Left renal cortex interstitium (tissue), 4 donors: ENCODE measurements at regions not wholly inside any gene's neighbourhood (a gene's known extent, or its start where the extent isn't known, plus 50 kb on each side); places are given as distances from the start of the nearest gene placed in this dataset.
"Not testable (repeated sequence)": the region's sequence is repeated elsewhere in the genome, so short reads cannot be mapped to it uniquely, and the experiment has no call there.

Source experiments
- DNase-seq, 4 donors: peaks; one replicate each; pipeline ENCODE4 v3.0.0-alpha.2; 2013; ENCODE audit warnings: low read depth in 4 of 4, low spot score in 2 of 4, missing footprints in 1 of 4

DNA sequence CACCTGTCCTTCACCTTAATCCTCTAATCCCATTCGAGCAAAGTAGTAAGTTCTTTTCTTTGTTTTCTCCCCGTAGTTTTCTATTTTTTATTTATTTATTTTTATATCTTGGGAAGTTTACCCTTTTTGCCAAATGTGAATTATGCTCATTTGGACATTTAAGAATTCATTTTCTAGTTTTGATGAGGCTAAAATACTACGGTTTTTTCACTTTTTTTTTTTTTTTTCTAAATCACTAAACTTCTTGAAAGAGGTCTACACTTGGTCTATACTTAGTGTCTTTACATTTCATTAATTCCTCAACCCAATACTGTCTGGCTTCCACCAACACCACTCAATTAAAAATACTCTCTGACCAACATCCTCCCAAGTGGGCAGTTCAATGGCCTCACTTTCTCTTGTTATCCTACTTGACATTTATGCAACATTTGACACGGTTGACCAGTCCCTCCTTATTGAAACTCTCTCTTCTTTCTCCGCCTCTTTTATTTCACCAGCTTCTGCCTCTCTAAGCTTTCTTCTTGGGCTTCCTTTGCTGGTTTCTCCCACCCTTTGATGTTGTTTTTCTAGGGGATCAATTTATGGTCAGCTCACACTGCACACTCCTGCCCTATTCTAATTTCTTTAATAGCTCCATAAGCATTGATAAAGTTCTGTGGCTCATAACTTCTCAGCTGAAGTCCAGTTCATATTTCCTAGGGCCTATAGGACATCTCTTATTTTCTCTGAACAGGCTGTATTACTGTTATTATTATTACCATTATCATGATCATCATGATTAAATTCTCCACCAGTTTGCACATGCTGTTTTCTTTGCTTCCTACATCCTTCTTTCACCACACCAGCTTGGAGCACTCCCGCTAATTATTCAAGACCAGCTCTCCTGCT lies 72.6 kb upstream of the CITED2 start:
- no peak for DNase-seq

DNA sequence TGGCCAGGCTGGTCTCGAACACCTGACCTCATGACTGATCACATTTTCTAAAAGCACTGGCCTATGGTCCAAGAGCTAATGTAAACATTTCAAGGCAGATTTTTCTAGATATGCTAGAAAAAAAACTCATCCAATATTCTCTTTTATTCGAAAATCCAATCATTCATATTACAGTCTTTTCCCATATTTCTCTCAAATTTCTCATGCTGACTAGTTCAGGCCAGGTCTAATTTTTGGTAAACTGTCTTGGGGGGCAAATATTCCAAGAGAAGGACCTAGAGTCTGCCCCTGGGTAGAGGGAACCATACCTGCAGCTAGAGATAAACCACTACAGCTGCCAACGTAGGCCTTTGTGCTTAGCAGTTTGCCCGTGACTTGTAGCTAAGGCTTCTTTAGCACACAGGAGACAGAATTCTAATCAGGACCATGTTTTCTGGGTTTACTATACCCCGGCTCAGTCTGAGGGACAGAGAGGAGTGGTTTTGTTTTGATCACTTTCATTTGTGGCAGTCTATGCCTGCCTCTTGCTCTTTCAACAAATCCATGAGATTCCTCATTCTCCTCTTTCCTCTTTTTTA lies 71.8 kb upstream of the CITED2 start:
- DNase-seq = no peak

DNA sequence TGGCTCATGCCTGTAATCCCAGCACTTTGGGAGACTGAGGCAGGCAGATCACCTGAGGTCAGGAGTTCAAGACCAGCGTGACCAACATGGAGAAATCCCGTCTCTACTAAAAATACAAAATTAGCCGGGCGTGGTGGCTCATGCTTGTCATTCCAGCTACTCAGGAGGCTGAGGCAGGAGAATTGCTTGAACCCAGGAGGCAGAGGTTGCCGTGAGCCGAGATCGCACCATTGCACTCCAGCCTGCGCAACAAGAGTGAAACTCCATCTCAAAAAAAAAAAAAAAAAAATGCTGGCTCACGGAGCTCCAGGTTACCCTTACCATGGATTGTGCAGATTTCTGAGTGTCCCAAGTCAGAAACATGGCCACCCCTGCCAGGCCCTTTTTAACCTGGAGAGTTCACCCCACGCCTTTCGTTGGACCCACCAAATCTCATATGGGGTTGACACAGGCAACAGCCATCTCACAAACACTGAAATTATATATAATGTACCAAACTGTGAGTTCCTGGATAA lies 69.9 kb upstream of the CITED2 start:
- not testable (repeated sequence) for DNase-seq

DNA sequence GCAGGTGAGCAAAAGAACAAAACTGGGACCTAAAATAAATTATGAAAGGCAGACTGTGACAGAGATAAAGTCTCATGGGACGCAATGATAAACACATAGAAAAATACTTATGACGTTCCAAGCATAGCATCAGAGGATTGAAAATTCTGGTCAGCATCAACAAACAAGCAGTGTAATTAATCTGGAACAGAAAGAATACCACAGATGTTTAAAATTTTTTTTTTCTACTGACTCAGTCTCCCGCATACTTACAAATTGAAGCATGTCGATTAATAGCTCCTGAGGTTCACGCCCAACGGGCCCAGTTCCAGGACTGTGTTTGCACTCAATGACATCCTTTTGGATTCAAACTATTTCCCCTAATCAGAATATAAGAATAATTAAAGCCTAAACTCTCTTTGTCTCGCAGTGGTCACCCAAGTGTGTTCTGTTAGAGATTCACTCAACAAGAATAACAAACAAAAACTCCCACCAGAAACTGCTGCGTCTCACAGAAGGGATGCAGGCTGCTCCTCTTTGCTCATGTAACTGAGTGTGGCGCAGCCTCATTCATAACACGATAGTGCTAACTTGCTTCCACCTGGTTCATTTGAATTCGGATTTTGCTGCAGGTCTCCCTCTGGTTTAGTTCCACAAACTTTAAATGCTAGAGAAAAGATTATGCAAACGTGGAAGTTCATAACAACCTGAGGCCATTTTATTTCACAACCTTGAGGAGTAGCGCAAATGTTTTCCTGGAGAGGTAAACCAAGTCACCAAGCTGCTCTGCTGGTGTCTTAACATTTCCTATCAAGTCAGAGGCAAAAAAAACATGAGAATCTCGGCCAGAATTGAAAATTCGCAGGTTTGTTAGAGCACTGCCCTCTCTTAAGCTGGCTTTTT lies 69.0 kb upstream of the CITED2 start:
- DNase-seq = no peak

DNA sequence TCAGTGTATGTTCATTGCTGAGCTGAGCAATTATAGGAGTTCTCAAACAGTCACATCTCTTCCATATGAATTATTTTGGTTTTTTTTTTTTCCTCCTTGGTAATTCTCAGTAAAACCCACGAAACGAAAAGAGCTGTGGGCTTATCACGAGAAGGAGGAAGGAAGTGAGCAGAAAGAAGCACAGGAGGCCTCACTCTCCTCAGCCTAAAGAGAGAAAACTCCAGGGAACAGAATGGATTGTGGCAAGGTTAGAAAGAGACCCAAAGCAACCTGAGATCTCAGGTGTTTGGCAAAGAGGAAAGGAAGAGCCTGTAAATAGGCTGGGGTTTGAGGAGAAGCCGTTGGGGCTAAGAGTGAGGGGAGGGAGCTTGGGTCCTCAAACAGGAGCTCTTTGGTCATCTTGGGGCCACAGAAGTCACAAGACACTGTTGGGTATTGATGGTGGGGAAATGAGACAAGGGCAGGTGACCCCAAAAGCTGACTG lies 67.8 kb upstream of the CITED2 start:
- DNase-seq = no peak

DNA sequence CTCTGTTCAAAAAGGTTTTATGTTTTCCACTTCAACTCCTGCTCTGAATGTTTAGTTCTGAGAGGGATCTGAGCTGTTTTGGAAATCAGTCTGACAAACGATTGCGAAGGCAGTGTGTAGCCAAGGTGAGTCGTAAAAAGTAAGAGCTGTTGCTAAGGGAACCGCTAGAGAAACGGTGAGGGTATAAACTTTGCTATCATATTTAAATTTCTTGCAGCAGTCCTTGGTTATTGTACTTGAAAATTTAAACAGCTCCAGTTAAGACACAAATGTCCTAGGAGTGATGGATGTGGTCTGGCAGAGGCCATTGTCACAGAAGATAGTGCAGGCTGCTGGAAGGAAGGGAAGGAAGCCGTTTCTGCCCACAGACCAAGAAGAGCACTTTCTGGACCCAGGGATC lies 64.9 kb upstream of the CITED2 start:
- no peak for DNase-seq

DNA sequence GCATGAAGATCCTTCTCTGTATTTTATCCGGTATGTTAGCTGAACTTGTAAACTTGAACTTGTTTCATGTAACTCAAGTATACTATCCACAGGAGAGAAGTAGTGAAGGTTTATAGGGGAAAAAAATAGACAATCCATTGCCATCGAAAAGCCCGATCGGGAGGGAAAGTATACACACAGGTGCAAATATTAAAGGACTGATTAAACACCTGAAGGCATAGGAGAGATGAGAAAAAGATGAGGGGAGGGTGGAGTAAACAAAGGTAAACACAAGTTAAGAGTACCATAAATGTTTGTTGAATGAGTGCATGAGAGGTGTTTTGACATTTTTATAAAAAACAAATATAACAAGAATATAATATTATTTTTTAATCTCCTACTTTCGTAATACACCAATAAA lies 64.3 kb upstream of the CITED2 start:
- no peak for DNase-seq

DNA sequence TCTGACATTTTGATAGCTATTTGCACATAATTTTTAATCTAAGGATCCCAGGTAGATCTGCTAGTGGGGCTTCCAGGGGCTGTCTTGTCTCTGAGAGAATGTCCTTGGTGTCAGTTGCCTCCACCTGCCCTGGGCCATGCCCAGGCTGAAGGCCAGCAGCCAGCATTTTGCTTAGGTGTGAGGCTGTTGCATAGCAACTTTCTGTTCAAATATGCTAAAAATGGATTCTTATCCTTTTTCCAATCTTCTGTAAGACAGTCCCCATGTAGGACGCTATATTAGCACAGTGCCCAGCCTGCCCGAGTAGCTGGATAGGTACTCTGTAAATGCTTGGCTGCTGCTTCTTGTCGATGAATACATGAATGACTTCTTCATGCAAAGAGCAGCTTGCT lies 62.5 kb upstream of the CITED2 start:
- no peak for DNase-seq

DNA sequence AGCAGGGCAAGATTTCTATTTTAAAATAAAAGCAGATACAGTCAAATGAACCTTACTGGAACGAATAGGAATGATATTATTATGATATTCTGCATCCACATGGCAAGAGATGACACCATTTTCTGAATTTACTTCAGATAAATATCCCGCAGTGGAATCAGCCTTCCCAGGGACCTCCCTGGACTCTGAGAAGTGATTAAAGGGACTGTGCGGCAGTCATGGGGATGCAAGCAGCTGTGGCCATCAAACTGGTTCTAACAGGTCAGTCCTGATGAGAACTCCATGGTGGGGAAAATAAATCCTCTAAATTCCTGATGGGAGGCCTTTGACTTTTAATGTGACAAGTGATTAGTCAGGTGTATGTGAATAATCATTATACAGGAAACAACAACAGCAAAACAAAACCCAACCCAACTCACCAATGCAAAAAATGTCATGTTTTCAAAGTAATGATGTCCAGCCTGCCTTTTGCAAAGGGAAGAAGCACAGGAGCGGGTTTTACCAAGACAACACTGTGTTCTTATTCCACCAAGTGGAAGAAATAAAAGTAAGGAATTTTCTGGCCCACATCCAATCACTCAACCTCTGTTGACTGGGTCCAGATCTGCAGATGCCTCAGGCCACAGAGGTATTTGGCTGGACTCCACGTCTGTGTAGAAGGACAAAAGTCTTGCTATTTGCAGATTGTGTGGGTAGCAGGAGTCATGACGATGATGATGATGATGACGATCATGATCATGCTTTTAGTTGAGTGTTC lies 61.9 kb upstream of the CITED2 start:
- DNase-seq = no peak

DNA sequence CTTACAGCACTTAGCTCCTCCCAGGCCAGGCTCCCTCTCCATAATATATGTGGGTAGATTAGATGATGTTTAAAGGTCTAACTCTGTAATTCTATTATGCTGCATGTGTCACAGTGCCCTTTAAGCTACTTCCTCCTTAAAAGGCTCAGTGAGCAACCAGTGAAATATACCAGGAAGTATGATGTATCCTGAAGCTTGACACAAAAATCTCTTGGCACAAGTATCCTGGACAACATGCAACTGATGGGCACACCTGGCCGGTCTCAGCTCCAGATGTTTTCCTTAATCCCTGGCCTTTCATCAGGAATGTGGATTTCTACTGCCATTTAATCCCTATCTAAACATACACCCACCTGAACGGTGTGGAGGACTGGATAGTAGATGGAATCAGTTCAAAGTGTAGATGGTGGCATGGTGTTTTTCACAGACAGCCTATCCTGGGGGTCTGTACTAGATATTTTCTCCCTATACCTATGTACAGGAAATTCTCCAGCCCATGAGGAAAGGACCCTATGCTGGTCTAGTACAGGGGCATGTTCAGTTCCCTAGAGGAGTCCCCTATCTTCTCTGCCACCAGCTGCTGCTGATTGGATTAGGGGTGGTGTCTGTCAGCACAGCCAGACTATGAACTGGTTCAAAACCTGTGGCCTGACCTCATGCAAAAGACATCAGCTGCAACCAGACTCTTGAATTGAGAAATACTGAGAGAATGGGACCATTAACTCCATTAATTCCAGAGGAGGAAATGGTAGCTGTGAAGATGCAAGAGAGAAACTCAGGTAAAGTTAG lies 59.4 kb upstream of the CITED2 start:
- DNase-seq = no peak

DNA sequence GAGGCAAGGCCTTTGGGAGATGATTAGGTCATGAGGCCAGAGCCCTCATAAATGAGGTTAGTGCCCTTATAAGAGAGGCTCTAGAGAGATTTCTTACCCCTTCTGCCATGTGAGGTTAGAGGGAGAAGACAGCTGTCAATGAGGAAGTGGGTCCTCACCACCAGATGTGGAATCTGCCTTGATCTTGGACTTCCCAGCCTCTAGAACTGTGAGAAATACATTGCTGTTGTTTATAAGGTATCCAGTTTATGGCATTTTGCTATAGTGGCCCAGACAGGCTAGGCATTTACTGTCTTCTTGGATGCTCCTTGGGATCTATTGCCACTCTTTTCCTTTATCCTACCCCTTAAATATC lies 57.1 kb upstream of the CITED2 start:
- no peak for DNase-seq

DNA sequence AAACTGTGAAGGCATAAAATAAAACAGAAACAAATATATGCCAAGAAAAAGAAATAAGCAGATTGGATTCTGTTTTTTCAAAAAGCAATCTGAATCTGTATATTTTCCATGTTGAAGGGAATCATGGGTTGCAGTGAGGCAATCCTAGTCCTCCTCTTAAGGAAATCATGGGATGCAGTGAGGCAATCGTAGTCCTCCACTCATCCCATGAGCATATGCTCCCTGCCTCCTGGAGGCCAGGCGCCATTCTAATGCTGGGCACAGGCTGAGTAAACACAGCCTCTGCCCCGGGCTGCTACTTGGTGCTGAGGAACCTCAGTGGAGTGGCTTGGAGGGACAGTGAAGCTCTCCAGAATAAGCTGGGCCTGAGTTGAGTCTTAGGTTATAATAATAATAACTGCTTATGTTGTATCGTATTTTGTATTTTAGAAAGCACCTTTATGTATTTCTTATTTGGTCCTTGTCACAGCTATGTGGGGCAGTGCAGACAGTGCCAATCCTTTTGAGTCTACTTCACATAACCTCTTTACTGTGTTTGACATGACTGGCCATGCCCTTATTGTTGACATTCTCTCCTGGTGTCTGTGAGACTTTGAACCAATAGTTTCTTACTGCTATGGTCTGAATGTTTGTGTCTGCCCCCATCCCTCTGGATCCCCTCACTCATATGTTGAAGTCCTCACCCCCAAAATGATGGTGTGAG lies 56.6 kb upstream of the CITED2 start:
- no peak for DNase-seq

DNA sequence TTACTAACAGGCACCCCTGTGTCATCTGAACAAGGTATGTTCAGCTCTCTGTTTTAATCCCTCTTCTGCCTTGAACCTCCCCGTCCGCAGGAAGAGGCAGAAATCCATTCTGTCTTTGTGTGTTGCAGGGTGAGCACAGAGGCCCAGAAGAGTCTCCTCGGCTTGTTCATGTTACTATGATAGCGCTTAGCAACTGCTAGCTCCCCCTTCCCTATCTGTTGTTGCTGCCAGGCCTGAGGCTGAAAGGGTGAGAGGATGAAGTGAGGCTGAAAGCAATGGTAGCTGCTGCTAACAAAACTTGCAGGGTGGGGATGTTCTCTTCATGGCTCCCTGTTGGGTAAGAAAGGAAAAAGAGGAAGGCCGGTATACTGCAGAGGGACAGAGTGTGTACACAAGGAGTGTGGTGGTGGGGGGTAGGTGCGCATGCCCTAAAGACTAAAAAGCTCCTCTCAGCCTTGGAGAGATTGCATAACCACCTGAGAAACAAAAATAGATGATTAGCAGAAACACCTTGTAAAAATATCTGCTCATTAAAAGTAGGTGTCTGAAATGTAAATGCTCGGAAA lies 55.2 kb upstream of the CITED2 start:
- no peak for DNase-seq

DNA sequence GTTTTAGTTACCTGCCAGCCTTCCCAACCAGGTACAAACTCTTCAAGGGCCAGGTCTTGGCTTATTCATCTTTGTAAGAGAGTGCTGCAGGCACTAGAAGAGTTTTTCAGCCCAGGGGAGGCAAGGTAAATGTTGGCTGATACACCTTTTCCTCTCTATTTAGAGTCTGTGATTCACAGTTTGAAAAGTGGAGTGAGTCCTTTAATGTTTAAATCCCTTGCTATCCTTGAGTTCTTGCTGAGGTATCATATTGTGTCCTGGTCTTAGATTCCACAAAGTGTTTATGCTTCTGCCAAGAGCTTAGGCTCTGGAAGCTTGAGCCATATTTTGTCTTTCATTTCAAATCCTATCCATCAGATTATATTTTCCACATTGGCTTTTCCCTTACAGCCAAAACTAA lies 52.8 kb upstream of the CITED2 start:
- no peak for DNase-seq

DNA sequence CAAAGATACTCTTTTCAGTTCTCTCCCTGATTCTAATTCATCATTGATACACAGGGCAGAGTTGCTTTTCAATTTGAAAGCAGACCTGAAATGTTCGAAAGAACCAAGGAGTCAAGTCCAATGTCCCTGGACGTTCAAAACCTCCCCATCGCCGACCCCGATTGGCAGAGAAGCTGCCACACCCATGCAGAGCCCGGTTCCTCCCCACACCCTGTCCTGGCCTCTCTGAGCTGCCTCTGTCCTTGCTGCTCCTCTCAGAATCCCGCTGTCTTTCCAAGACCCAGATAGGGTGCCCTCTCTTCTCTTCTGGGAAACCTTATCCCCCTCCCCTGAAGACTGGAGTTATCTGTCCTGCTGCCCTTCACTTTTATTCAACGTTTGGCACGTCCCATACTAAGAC lies 52.3 kb upstream of the CITED2 start:
- DNase-seq = no peak

DNA sequence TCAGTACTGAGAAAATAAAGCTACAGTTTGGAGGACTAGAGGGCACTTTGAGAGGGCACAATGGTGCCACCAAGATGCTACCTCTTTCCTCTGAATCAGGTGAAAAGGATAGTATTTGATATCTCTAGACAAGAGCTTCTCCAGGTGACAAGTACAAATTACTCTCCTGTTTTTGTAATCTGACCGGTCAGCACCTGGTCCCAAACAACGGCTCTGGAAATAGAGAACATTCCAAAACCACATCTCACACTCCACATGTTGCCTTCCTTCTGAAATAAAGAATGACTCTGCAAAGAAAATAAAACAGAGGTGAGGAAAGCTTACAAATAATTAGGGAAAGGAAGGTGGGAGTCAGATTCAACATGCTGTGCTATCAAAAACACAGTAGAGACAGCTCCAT lies 51.3 kb upstream of the CITED2 start:
- no peak for DNase-seq

DNA sequence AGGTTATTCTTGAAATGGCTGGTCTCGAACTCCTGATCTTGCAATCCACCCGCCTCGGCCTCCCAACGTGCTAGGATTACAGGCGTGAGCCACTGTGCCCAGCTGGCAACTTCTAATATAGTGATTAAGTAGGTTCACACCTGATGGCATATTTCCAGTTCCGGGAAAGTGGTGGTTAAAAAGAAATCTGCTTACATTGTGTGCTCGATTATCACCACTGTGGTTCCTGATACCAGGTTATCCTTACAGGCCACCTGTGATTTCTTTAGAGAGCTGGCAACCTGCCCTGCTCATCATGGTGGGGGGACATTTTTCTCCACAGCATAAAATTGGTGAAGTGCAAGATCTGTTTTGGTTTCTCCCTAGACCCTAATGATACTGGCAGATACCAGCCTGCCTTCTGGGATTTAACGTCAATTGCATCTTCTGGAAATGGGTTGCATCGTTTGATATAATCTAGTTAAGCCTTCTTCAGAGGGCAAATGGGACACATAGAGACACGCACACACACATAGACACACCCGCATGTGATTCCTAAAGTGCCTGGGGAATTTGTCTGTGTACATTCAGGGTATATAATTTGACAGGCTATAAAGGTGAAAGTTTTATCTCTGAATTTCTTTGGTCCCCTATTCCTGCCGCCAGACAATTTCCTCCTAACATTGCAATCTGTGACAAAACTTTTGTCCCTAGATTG lies 49.7 kb upstream of the CITED2 start:
- DNase-seq = no peak
